B cell (primary cell): ENCODE measurements at regions not wholly inside any gene's neighbourhood (a gene's known extent, or its start where the extent isn't known, plus 50 kb on each side); places are given as distances from the start of the nearest gene placed in this dataset.

Experiments
- ATAC-seq: fragments of 200-7000 bp; cut with Tn5 transposase; one replicate; pipeline ENCODE4 v1.10.0; 2021; ENCODE audit warnings: low read depth, mild to moderate bottlenecking, moderate number of reproducible peaks, moderate library complexity
- CTCF ChIA-PET: fragments of 350-600 bp; sonication (Branson Sonifier 250); formaldehyde crosslinking; loops from one replicate; lab custom pipeline; 2021; ENCODE audit warnings: antibody characterized with exemption, inconsistent platforms; lab: Charles Lee
- POLR2A ChIA-PET: fragments of 350-600 bp; sonication (Branson Sonifier 250); formaldehyde crosslinking; loops from one replicate; lab custom pipeline; 2021; ENCODE audit warnings: antibody characterized with exemption; lab: Charles Lee
- DNase-seq: peaks from one replicate; pipeline ENCODE4 v3.0.0; 2013
- H2AFZ ChIP-seq: 2 replicates; pipeline ENCODE4 v1.6.1; 2012; ENCODE audit warnings: mild to moderate bottlenecking, low read depth, low read length; ENCODE audit not compliant: insufficient read depth, poor library complexity, severe bottlenecking
- H3K27ac ChIP-seq, 2 donors: 1 replicate in 1 of 2; 2 replicates in 1 of 2; pipeline ENCODE4 v1.5.1; 2012 to 2013; ENCODE audit warnings: low read length in 2 of 2, mild to moderate bottlenecking in 2 of 2, moderate library complexity in 1 of 2
- H3K27me3 ChIP-seq, 4 experiments: fragments of 200-600 bp in 1 of 4; sonication (generic) in 1 of 4; replicated peaks in 1 of 4; 1 replicate in 2 of 4; 2 replicates in 2 of 4; pipeline versions ENCODE4 v1.6.1 to v1.7.0; 2013 to 2016; ENCODE audit warnings: low read length in 3 of 4, mild to moderate bottlenecking in 2 of 4, mixed read lengths in 1 of 4, moderate library complexity in 1 of 4; ENCODE audit not compliant: insufficient read depth in 4 of 4, control insufficient read depth in 3 of 4; ENCODE audit errors: control extremely low read depth in 1 of 4
- H3K36me3 ChIP-seq, 2 experiments: replicated peaks in 1 of 2; 1 replicate in 1 of 2; 2 replicates in 1 of 2; pipeline versions ENCODE4 v1.6.1 to v1.7.1; 2013; ENCODE audit warnings: low read length in 1 of 2; ENCODE audit not compliant: insufficient read depth in 2 of 2, control insufficient read depth in 1 of 2; ENCODE audit errors: control extremely low read depth in 1 of 2, extremely low read depth in 1 of 2
- H3K4me1 ChIP-seq, 2 donors: fragments of 200-600 bp in 1 of 2; sonication (generic) in 1 of 2; 1 replicate in 1 of 2; 2 replicates in 1 of 2; pipeline versions ENCODE4 v1.5.1 to v1.6.1; 2013 to 2017; ENCODE audit warnings: low read length in 2 of 2; ENCODE audit not compliant: control insufficient read depth in 2 of 2, insufficient read depth in 2 of 2
- H3K4me2 ChIP-seq: replicated peaks from 2 replicates; pipeline ENCODE3; 2012; ENCODE audit warnings: mild to moderate bottlenecking, low read depth, low read length; ENCODE audit not compliant: poor library complexity, severe bottlenecking
- H3K4me3 ChIP-seq, 5 experiments: fragments of 200-600 bp in 1 of 5; sonication (generic) in 1 of 5; 1 replicate in 3 of 5; 2 replicates in 2 of 5; pipeline versions ENCODE4 v1.5.1 to v1.7.0; 2011 to 2016; ENCODE audit warnings: low read length in 4 of 5, mild to moderate bottlenecking in 4 of 5, low read depth in 2 of 5, control low read depth in 1 of 5, moderate library complexity in 1 of 5; ENCODE audit not compliant: insufficient read depth in 1 of 5; ENCODE audit errors: control extremely low read depth in 1 of 5, extremely low read depth in 1 of 5
- H3K79me2 ChIP-seq: fragments of 200-600 bp; sonication (generic); one replicate; pipeline ENCODE4 v1.6.0; 2016; ENCODE audit warnings: low read length; ENCODE audit not compliant: control insufficient read depth, insufficient read depth
- H3K9ac ChIP-seq: fragments of 200-600 bp; sonication (generic); 2 replicates; pipeline ENCODE4 v1.6.1; 2017; ENCODE audit warnings: mild to moderate bottlenecking, low read length, moderate library complexity
- H3K9me3 ChIP-seq, 3 donors: one replicate each; pipeline versions ENCODE4 v1.6.1 to v1.7.1; 2013; ENCODE audit warnings: low read length in 2 of 3; ENCODE audit not compliant: control insufficient read depth in 2 of 3, insufficient read depth in 1 of 3; ENCODE audit errors: control extremely low read depth in 1 of 3
- H4K20me1 ChIP-seq: 2 replicates; pipeline ENCODE4 v1.6.0; 2012; ENCODE audit warnings: mild to moderate bottlenecking, low read length; ENCODE audit not compliant: insufficient read depth, control insufficient read depth, poor library complexity, severe bottlenecking
- H3K27ac Mint-ChIP-seq: one replicate; pipeline ENCODE4 v1.8.0; 2021; ENCODE audit warnings: mixed read lengths
- H3K27me3 Mint-ChIP-seq: one replicate; pipeline ENCODE4 v1.8.0; 2021; ENCODE audit warnings: mixed read lengths
- H3K4me1 Mint-ChIP-seq: one replicate; pipeline ENCODE4 v1.8.0; 2021; ENCODE audit warnings: mixed read lengths
- H3K4me3 Mint-ChIP-seq: one replicate; pipeline ENCODE4 v1.8.0; 2021; ENCODE audit warnings: mixed read lengths
- H3K9me3 Mint-ChIP-seq: one replicate; pipeline ENCODE4 v1.8.0; 2022; ENCODE audit warnings: mixed read lengths; ENCODE audit not compliant: insufficient read depth
- CTCF ChIP-seq: fragments of 200-600 bp; IDR thresholded peaks from one replicate; pipeline ENCODE4 v1.8.0; 2022; ENCODE audit warnings: antibody characterized with exemption, mild to moderate bottlenecking
- EZH2 ChIP-seq: IDR thresholded peaks from 2 replicates; pipeline ENCODE4 v1.6.1; 2012; ENCODE audit warnings: borderline replicate concordance, low read depth, mild to moderate bottlenecking, moderate library complexity, low read length; ENCODE audit not compliant: insufficient read depth, poor library complexity, severe bottlenecking
- WGBS: methylation state at CpG from one replicate; pipeline ENCODE4 v1.1.5; 2013; ENCODE audit warnings: missing lambda C conversion rate; ENCODE audit not compliant: insufficient coverage; 5-methylcytosine and 5-hydroxymethylcytosine counted together
- intact Hi-C: fragments of 100-400 bp; cut with micrococcal nuclease; formaldehyde crosslinking; loops from one replicate; pipeline ENCODE4 v1.10.0; 2022

GRCh38 chr6:109230453-109230852 is 135.1 kb downstream of the CEP57L1 start:
- H3K27me3 Mint-ChIP-seq: no peaks in the 10 kb centered on the region
- peaks cover 0 to 3% (median 0%) of the 10 kb centered on the region in 3 donors for H3K9me3 ChIP-seq
- 99% methylated on average over 7 of the region's 7 CpGs for WGBS
- CTCF ChIA-PET: no interaction called here
- POLR2A ChIA-PET: no interaction called here
- H3K4me1 ChIP-seq: no peaks in the 10 kb centered on the region
- no peaks in the 10 kb centered on the region for H3K36me3 ChIP-seq
- TF ChIP-seq CTCF (no peak), EZH2 (no peak)
- ATAC-seq (no peak), DNase-seq (no peak)
- H3K4me3 ChIP-seq: no peak overlapping the region
- H3K9me3 Mint-ChIP-seq: no peaks in the 10 kb centered on the region
- H4K20me1 ChIP-seq: no peaks in the 10 kb centered on the region
- intact Hi-C loops: no loop called here
- no peaks in the 10 kb centered on the region for H3K79me2 ChIP-seq
- H3K9ac ChIP-seq: no peak overlapping the region
- no peak overlapping the region for H3K27ac Mint-ChIP-seq
- H3K4me2 ChIP-seq: no peak overlapping the region
- H3K27me3 ChIP-seq: no peaks in the 10 kb centered on the region
- H3K4me1 Mint-ChIP-seq: no peaks in the 10 kb centered on the region
- H2AFZ ChIP-seq: no peak overlapping the region
- H3K27ac ChIP-seq: no peak overlapping the region
- H3K4me3 Mint-ChIP-seq: no peak overlapping the region

GRCh38 chr6:109229536-109229935 is 134.2 kb downstream of the CEP57L1 start:
- no peak overlapping the region for H3K27ac Mint-ChIP-seq
- H3K4me2 ChIP-seq: no peak overlapping the region
- no peaks in the 10 kb centered on the region for H3K79me2 ChIP-seq
- H2AFZ ChIP-seq: no peak overlapping the region
- peaks cover 2% of the 10 kb centered on the region for H3K9me3 Mint-ChIP-seq
- ATAC-seq: no peak
- H3K27me3 ChIP-seq: no peaks in the 10 kb centered on the region
- no CpG with 5 or more reads among the region's 4 CpGs for WGBS
- no peaks in the 10 kb centered on the region for H3K27me3 Mint-ChIP-seq
- no peak overlapping the region for H3K9ac ChIP-seq
- no peaks in the 10 kb centered on the region for H3K4me1 ChIP-seq
- ChIA-PET POLR2A (no interaction called here), CTCF (no interaction called here)
- no peak overlapping the region for H3K27ac ChIP-seq
- no peak for TF ChIP-seq EZH2
- no peak for TF ChIP-seq CTCF
- H4K20me1 ChIP-seq: no peaks in the 10 kb centered on the region
- H3K4me3 ChIP-seq: no peak overlapping the region
- no peak overlapping the region for H3K4me3 Mint-ChIP-seq
- no peak for DNase-seq
- H3K4me1 Mint-ChIP-seq: no peaks in the 10 kb centered on the region
- H3K9me3 ChIP-seq: peaks cover 0 to 3% (median 0%) of the 10 kb centered on the region in 3 donors
- no peaks in the 10 kb centered on the region for H3K36me3 ChIP-seq
- intact Hi-C loops: no loop called here
